ENCODE measurements at regions not wholly inside any gene's neighbourhood (a gene's known extent, or its start where the extent isn't known, plus 50 kb on each side); places are given as distances from the start of the nearest gene placed in this dataset.

GRCh38 chr5:2023196-2023595 lies 140.5 kb upstream of the IRX4 start:
- DNase-seq (ENCODE audit: low read depth): no peak

GRCh38 chr5:2022436-2022835 lies 139.7 kb upstream of the IRX4 start:
- DNase-seq (ENCODE audit: low read depth): no peak

GRCh38 chr5:2021484-2022176 lies 138.9 kb upstream of the IRX4 start:
- no peak for DNase-seq (ENCODE audit: low read depth)

- no peak for DNase-seq (ENCODE audit: low read depth)
Observed at GRCh38 chr5:2020730-2021129, 138.0 kb upstream of the IRX4 start.

GRCh38 chr5:2019716-2020115 lies 137.0 kb upstream of the IRX4 start:
- no peak for DNase-seq (ENCODE audit: low read depth)

- DNase-seq (ENCODE audit: low read depth): no peak
Observed at GRCh38 chr5:2018390-2018724, 135.6 kb upstream of the IRX4 start.

- DNase-seq (ENCODE audit: low read depth): no peak
Observed at GRCh38 chr5:2017540-2018389, 135.0 kb upstream of the IRX4 start.

- no peak for DNase-seq (ENCODE audit: low read depth)
Observed at GRCh38 chr5:2015961-2016360, 133.2 kb upstream of the IRX4 start.

- DNase-seq (ENCODE audit: low read depth): no peak
Observed at GRCh38 chr5:2015124-2015848, 132.6 kb upstream of the IRX4 start.

GRCh38 chr5:2014058-2014610 lies 131.4 kb upstream of the IRX4 start:
- DNase-seq (ENCODE audit: low read depth): no peak

- DNase-seq (ENCODE audit: low read depth): no peak
Observed at GRCh38 chr5:2013301-2014057, 130.8 kb upstream of the IRX4 start.

- DNase-seq (ENCODE audit: low read depth): no peak
Observed at GRCh38 chr5:2012885-2013284, 130.2 kb upstream of the IRX4 start.

GRCh38 chr5:2011481-2012411 lies 129.0 kb upstream of the IRX4 start:
- no peak for DNase-seq (ENCODE audit: low read depth)

- DNase-seq (ENCODE audit: low read depth): no peak
Observed at GRCh38 chr5:2010940-2011339, 128.2 kb upstream of the IRX4 start.

GRCh38 chr5:2009986-2010914 lies 127.5 kb upstream of the IRX4 start:
- DNase-seq (ENCODE audit: low read depth): no peak

- no peak for DNase-seq (ENCODE audit: low read depth)
Observed at GRCh38 chr5:2008851-2009629, 126.3 kb upstream of the IRX4 start.

GRCh38 chr5:2007878-2008501 lies 125.3 kb upstream of the IRX4 start:
- no peak for DNase-seq (ENCODE audit: low read depth)

GRCh38 chr5:2007496-2007877 lies 124.8 kb upstream of the IRX4 start:
- DNase-seq (ENCODE audit: low read depth): no peak

GRCh38 chr5:2006971-2007291 lies 124.2 kb upstream of the IRX4 start:
- no peak for DNase-seq (ENCODE audit: low read depth)
